A204.1 (cell line): ENCODE measurements at regions not wholly inside any gene's neighbourhood (a gene's known extent, or its start where the extent isn't known, plus 50 kb on each side); places are given as distances from the start of the nearest gene placed in this dataset.
"Not testable (repeated sequence)": the region's sequence is repeated elsewhere in the genome, so short reads cannot be mapped to it uniquely, and the experiment has no call there.

Experiments
- FAIRE-seq: peaks from 2 replicates; lab custom pipeline; 2012; peaks lifted over from hg19 to GRCh38; lab: Jason Lieb, UNC

DNA sequence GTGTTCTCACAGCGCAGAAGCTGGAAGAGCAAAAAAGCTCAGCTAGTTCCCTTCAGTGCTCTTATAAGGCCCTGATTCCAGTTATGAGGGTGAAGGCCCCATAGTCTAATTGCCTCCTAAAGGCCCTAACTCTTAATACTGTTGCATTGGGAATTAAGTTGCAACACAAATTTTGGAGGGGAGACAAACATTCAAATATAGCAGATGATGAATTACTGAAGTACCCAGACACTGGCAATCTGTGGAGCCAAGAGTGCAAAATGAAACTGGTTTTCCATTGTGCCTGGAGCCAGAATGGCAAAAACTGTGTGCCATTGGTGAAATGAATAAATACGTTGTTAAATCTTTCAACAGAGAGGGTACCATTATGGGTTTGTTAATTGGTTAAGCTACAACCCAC is 356.0 kb downstream of the PPARGC1A start:
- FAIRE-seq = no peak

DNA sequence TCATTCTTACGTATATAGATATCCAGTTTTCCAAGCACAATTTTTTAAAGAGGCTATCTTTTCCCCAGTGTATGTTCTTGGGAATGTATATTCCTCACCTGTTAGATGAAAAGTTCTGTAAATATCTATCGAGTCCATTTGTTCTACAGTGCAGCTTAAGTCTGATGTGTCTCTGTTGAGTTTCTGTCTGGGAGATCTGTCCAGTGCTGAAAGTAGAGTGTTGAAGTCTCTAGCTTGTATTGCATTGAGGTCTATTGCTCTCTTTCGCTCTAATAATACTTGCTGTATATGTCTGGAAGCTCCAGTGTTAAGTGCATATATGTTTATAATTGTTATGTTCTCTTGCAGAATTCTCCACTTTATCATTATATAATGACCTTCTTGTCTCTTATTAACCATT is 373.1 kb downstream of the PPARGC1A start:
- no peak for FAIRE-seq

DNA sequence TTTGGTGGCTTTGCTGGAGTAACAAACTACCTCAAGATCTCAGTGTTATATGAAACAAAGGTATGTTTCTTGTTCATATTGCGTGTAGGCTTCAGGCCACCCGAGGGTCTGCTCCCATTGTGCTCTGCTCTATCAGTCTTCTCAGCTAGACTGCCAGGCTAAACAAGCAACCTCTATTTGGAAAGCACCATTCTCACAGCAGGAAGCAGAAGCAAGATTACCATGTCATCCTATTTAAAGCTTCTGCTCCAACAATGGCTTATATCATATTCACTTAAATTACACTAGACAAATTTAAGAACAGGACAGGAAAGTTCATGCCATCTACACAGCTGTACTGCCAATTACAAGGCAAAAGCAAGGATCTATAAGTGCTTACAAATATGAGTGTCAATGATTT is 385.8 kb downstream of the PPARGC1A start:
- FAIRE-seq = no peak

GRCh38 chr4:23500894-23501449 is 388.9 kb downstream of the PPARGC1A start:
- FAIRE-seq = no peak

DNA sequence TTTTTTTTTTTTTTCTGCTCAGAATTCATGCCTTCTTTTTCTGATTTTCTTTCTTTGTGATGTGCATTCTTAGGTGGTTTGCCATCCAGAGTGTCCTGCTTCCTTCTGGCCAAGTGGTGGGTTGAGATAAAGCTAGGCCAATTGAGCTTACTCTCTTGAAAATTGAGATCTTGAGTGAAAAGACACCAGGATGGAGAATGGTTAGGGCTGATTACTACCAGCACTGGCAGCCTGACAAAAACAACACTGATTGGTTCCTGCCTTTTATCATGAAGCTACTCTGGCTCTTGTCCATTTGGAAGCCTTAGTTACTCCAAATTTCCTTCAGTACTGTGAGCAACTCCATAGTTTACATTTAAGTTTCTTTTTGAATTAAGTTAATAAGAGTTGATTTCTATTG is 404.0 kb downstream of the PPARGC1A start:
- no peak for FAIRE-seq

DNA sequence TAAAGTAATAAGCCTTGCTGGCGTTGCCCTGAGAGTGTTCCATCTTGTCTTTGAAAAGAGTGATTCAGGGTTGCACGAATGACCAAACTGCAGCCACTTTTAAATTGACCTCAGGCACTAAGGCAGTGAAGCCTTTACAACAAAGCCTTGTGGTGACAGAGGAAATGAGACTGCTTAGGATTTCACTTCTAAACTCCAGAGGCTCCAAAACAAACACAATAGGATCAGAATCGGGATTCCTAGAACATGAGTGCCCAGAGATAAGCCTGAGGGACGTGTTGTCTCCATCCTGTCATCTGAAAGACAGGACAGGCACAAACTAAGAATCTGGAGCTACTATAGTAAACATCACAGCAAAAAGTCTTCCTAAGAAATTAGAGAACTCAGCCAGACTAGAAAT is 405.2 kb downstream of the PPARGC1A start:
- FAIRE-seq = no peak

DNA sequence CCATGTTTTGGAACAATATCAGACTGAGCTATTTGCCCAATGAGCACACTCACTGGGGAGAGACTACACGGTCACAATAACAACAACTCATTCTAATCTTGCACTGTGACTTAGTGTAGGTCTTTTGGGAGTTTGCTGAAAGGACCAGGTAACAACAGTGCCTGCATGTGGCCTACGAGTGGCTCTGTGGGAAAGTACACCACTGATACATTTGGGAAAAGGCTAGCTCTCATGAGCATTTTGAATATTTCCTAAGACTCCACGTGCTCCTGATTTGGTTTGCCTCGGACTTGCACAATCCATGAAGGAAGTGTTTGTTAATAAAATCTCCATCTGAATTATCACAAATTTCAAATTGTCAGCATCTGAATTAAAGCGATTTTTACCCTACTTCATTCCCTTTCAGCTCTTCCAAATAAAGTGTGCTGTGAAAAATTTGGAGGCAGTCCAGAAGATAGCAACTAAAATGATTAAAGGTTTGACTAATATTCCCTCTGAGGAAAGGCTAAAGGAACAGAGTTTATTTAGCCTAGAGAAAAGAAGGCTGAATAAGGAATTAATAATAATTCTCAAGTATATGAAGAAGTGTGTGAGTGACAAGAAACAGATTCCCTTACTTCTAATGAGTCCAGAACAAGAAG is 406.4 kb downstream of the PPARGC1A start:
- FAIRE-seq = no peak

DNA sequence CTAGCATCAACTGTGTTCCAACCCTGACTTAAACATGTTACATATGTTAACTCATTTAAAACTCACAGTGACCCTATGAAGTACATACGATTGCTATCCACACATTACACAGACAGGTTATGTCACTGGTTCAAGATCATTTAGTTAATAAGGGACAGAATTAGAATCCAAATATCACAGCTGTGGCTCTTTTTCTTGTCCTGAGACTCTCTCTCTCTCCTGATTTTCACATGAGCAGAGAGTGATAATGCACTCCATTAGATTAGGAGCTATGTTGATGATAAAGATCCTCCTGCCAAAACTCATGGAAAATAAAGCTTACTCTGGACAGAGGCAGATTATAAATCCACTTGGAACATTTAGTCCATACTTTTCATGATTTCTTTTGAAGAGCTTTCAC is 408.3 kb downstream of the PPARGC1A start:
- no peak for FAIRE-seq

- no peak for FAIRE-seq
Measured at GRCh38 chr4:23477905-23478304, 411.9 kb downstream of the PPARGC1A start.

DNA sequence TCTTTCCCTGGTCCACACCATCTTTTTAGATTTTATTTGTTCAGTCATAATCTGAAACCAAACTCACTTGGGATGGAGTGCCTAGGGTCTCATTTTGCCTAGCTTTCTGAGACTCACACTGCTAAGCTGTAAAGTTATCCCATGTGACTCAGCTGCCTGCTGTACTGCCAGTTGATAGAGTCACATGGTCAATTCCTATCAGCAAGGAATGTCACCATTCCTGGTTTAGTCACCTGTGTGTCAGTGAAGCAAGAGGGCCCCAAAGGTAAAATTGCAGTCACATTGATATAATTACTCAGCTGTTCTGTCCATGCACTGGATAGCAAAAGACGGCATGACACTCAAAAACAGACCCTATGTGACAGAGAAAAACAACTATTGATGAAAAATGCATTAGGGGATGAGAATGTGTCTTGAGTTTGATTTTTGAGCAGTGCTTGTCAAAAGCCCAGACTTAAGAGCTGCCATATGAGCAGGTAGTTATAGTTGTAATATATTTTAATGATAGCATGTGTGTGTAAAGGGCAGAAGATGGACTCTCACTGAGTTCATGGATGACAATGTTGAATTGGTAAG is 413.2 kb downstream of the PPARGC1A start:
- no peak for FAIRE-seq

DNA sequence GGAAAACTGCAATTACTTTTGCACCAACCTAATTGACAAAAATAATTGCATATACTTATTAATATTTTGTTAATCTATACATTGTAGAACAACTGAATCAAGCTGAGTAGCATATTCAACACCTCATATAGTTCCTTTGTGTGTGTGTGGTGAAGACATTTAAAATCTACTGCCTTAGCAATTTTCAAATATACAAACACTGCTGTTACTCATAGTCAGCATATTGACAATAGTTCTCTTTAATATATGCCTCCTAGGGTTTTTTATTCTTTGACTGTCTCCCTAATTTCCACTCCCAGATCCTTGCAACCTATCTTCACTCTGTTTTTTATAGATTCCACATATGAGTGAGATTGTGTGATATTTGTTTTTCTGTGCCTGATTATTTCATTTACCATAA is 426.8 kb downstream of the PPARGC1A start:
- FAIRE-seq = no peak

- no peak for FAIRE-seq
Measured at GRCh38 chr4:23458054-23458453, 431.8 kb downstream of the PPARGC1A start.

GRCh38 chr4:23456864-23457263 is 433.0 kb downstream of the PPARGC1A start:
- FAIRE-seq = no peak

GRCh38 chr4:23455456-23456158 is 434.2 kb downstream of the PPARGC1A start:
- FAIRE-seq = no peak

DNA sequence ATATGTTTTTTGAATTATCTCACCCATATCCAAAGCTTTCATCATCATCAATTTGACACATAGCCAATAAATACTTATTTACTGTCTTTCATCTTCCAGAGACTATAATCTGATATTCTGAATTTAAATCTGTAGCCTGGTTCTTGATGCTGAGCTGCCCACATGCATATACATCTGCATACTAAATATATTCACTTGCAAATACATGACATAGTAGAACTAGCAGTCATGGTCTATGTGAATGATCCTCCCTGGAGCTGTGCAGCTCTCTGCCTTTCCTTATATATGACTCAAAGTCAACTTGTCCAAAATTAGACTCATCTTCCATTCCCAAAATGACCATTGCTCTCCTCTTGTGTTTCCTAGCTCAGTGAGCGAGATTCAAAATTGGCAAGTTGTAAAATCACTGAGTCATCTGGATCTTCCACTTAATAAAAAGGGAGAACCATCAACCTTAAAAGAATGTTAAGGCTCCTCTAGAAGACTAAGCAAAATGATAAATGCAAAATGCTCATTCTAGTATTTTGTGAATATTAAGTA is 448.2 kb downstream of the PPARGC1A start:
- FAIRE-seq = no peak

DNA sequence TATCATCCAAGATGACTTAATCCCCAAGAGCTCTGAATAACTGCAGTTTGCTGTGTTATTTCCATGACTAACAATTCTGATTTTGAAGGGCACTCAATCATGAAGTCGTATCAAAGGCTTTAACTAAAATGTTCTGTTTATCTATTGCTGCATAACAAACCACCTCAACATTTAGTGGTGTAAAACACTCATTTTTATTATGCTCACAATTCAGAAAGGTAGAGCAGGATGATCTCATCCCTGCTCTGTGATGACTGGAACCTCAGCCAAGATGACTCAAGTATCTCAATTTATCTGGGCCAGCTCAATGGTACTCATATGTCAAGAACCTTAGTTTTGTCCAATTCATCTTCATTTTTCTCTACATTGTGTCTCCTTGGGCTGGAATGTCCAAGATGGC is 451.1 kb downstream of the PPARGC1A start:
- no peak for FAIRE-seq

DNA sequence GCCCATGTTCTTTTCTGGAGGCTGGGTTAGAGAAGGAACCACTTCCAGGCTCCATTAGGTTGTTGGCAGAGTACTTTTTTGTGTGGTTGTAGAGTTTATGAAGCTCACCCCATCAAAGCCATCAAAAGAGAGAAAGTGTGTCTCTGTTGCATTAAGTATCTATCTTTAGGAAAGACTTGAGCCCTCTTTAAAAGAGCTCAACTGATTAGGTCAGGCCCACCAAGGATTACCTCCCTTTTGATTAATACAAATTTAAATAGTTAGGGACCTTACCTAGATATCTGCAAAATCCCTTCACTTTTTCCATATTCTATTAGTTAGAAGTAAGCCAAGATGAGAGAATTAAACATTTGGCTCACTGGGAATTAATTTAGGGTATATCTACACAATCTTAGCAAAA is 460.4 kb downstream of the PPARGC1A start:
- FAIRE-seq = no peak

- FAIRE-seq = no peak
Measured at GRCh38 chr4:23425570-23425969, 464.3 kb downstream of the PPARGC1A start.

DNA sequence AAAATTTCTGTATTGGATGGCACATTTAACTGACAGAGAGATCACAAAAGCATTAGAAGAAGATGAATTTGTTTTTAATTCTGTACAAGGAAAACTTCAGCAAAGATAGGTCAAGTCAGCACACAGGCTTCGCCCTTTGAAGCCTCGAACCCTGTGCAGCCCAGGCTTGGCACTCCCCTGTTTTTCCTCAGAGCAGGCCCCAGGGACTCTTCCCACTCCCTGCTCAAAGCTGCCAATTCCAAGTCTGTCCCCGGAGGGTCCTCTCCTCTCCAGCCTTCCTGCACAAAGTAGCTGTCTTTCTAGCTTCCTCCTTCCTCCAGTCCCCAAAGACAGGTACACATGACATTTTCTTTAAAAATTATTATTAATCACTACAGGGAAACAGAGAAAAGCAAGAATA is 466.3 kb downstream of the PPARGC1A start:
- no peak for FAIRE-seq

GRCh38 chr4:23422878-23423277 is 467.0 kb downstream of the PPARGC1A start:
- no peak for FAIRE-seq

DNA sequence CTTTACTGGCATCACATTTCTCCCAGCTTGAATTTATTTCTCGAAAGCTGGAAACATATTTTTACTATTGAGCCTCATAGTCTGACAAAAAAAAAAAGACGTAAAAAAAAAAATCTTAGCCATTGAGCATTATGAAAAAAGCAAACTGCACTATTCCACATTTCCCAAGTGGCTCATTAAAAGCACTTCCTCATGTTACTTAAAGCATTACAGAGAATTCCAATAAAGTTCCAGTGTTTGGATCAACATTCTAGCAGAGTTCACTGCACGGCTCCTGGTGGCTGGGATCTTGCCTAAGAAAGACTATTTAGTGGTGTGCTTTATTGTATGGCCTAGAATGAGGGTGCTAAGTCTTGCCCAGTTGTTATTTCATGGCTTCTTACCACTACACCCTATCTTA is 476.2 kb downstream of the PPARGC1A start:
- no peak for FAIRE-seq

- FAIRE-seq = no peak
Measured at GRCh38 chr4:23412701-23413100, 477.1 kb downstream of the PPARGC1A start.

DNA sequence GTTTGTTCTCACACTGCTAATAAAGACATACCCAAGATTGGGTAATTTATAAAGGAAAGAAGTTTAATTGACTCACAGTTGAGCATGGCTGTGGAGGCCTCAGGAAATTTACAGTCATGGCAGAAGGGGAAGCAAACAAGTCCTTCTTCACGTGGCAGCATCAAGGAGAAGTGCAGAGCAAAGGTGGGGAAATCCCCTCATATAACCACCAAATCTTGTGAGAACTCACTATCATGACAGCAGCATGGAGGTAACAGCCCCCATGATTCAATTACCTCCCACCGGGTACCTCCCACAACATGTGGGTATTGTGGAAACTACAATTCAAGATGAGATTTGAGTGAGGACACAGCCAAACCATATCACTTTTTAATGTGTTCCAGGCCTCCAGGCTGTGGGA is 480.9 kb downstream of the PPARGC1A start:
- FAIRE-seq = not testable (repeated sequence)
